Keratinocyte (primary cell): ENCODE measurements at regions not wholly inside any gene's neighbourhood (a gene's known extent, or its start where the extent isn't known, plus 50 kb on each side); places are given as distances from the start of the nearest gene placed in this dataset.

ENCODE experiments used
- DNase-seq: peaks from one replicate; pipeline ENCODE4 v3.0.0-alpha.2; 2011; ENCODE audit warnings: low read depth, missing footprints, low spot score
- FAIRE-seq: peaks from 2 replicates; lab custom pipeline; 2011; peaks lifted over from hg19 to GRCh38; lab: Jason Lieb, UNC
- H2AFZ ChIP-seq: 2 replicates; pipeline ENCODE4 v1.6.0; 2012; ENCODE audit warnings: low read length, control low read depth, inconsistent platforms; ENCODE audit not compliant: control insufficient read depth
- H3K27ac ChIP-seq: 2 replicates; pipeline ENCODE4 v1.5.1; 2011; ENCODE audit warnings: low read length; ENCODE audit not compliant: control insufficient read depth, insufficient read depth
- H3K27me3 ChIP-seq: 3 replicates; pipeline ENCODE4 v1.6.0; 2011; ENCODE audit warnings: low read length; ENCODE audit not compliant: control insufficient read depth, insufficient read depth; ENCODE audit errors: extremely low read depth
- H3K36me3 ChIP-seq, 2 experiments: 2 replicates in 1 of 2; 3 replicates in 1 of 2; pipeline ENCODE4 v1.5.1; 2011; ENCODE audit warnings: low read length in 2 of 2, mild to moderate bottlenecking in 1 of 2; ENCODE audit not compliant: control insufficient read depth in 2 of 2, insufficient read depth in 2 of 2; ENCODE audit errors: extremely low read depth in 1 of 2
- H3K4me1 ChIP-seq: 3 replicates; pipeline ENCODE4 v1.5.1; 2011; ENCODE audit warnings: low read length; ENCODE audit not compliant: control insufficient read depth, insufficient read depth; ENCODE audit errors: extremely low read depth
- H3K4me2 ChIP-seq: 3 replicates; pipeline ENCODE4 v1.6.0; 2011; ENCODE audit warnings: low read depth, low read length; ENCODE audit not compliant: control insufficient read depth, insufficient read depth; ENCODE audit errors: extremely low read depth
- H3K4me3 ChIP-seq, 3 experiments: fragments of 200-600 bp in 1 of 3; sonication (generic) in 1 of 3; 2 replicates in 2 of 3; 3 replicates in 1 of 3; pipeline ENCODE4 v1.5.1; 2011 to 2016; ENCODE audit warnings: low read length in 3 of 3, mild to moderate bottlenecking in 3 of 3, control low read depth in 2 of 3, inconsistent platforms in 1 of 3, low read depth in 1 of 3, mixed read lengths in 1 of 3, mixed run types in 1 of 3, moderate library complexity in 1 of 3; ENCODE audit not compliant: control insufficient read depth in 2 of 3, insufficient read depth in 2 of 3; ENCODE audit errors: extremely low read depth in 1 of 3
- H3K79me2 ChIP-seq: 2 replicates; pipeline ENCODE4 v1.6.0; 2012; ENCODE audit warnings: low read length; ENCODE audit not compliant: control insufficient read depth, insufficient read depth
- H3K9ac ChIP-seq: 3 replicates; pipeline ENCODE4 v1.6.0; 2011; ENCODE audit warnings: low read length; ENCODE audit not compliant: control insufficient read depth, insufficient read depth; ENCODE audit errors: extremely low read depth
- H3K9me1 ChIP-seq: 3 replicates; pipeline ENCODE4 v1.6.0; 2011; ENCODE audit warnings: low read length; ENCODE audit not compliant: control insufficient read depth, insufficient read depth; ENCODE audit errors: extremely low read depth
- H3K9me3 ChIP-seq: 2 replicates; pipeline ENCODE4 v1.5.1; 2012; ENCODE audit warnings: low read depth, low read length; ENCODE audit not compliant: control insufficient read depth
- H4K20me1 ChIP-seq: 3 replicates; pipeline ENCODE4 v1.6.0; 2011; ENCODE audit warnings: low read length; ENCODE audit not compliant: control insufficient read depth, insufficient read depth; ENCODE audit errors: extremely low read depth
- CTCF ChIP-seq, 3 experiments: IDR thresholded peaks in 1 of 3; conservative IDR thresholded peaks in 1 of 3; optimal IDR thresholded peaks in 1 of 3; 2 replicates in 2 of 3; 3 replicates in 1 of 3; pipeline versions ENCODE3 to v1.5.1; 2011; ENCODE audit warnings: low read length in 3 of 3, mild to moderate bottlenecking in 3 of 3, moderate library complexity in 2 of 3, control low read depth in 1 of 3, inconsistent platforms in 1 of 3; ENCODE audit not compliant: insufficient read depth in 2 of 3; ENCODE audit errors: extremely low read depth in 1 of 3
- EZH2 ChIP-seq: IDR thresholded peaks from one replicate; pipeline ENCODE4 v1.6.1; 2012; ENCODE audit warnings: inconsistent platforms, mild to moderate bottlenecking, low read length, moderate library complexity
- dilution Hi-C: fragments of 300-500 bp; cut with MboI; formaldehyde crosslinking; loops from one replicate; pipeline ENCODE4 v1.7.0; 2020; ENCODE audit warnings: low sequenced_read_pairs; ENCODE audit not compliant: extremely low pct_ligation_motif_present

GRCh38 chr13:30016398-30016797 lies 166.0 kb upstream of the UBL3 start:
- no peak overlapping the region for H3K9ac ChIP-seq
- FAIRE-seq (no peak), DNase-seq (no peak)
- dilution Hi-C loops: no loop called here
- no peaks in the 10 kb centered on the region for H3K36me3 ChIP-seq
- H3K9me1 ChIP-seq: no peaks in the 10 kb centered on the region
- H3K27ac ChIP-seq: no peak overlapping the region
- no peaks in the 10 kb centered on the region for H4K20me1 ChIP-seq
- peaks cover 7% of the 10 kb centered on the region for H3K4me1 ChIP-seq
- no peaks in the 10 kb centered on the region for H3K9me3 ChIP-seq
- TF ChIP-seq CTCF (optimal IDR thresholded peaks at IDR 0.05 in 1 of 3, IDR thresholded peaks at IDR 0.05 in 1 of 3, conservative IDR thresholded peaks at IDR 0.05 in 1 of 3; ENCODE audit: extremely low read depth in 1 of 3, insufficient read depth in 2 of 3, low read length in 3 of 3): no peak
- no peak for TF ChIP-seq EZH2
- no peak overlapping the region for H3K4me2 ChIP-seq
- H3K79me2 ChIP-seq: no peaks in the 10 kb centered on the region
- H3K27me3 ChIP-seq: peaks cover 5% of the 10 kb centered on the region
- H3K4me3 ChIP-seq: no peak overlapping the region
- H2AFZ ChIP-seq: no peak overlapping the region

- H3K4me3 ChIP-seq: no peak overlapping the region
- FAIRE-seq (peak; percentile 81), DNase-seq (no peak)
- no peaks in the 10 kb centered on the region for H3K36me3 ChIP-seq
- H3K4me2 ChIP-seq: no peak overlapping the region
- no peak overlapping the region for H3K27ac ChIP-seq
- H3K27me3 ChIP-seq: peaks cover 5% of the 10 kb centered on the region
- H3K9me1 ChIP-seq: no peaks in the 10 kb centered on the region
- no peak for TF ChIP-seq EZH2
- TF ChIP-seq CTCF (optimal IDR thresholded peaks at IDR 0.05 in 1 of 3, IDR thresholded peaks at IDR 0.05 in 1 of 3, conservative IDR thresholded peaks at IDR 0.05 in 1 of 3; ENCODE audit: extremely low read depth in 1 of 3, insufficient read depth in 2 of 3, low read length in 3 of 3): no peak
- H3K9ac ChIP-seq: no peak overlapping the region
- no peaks in the 10 kb centered on the region for H3K79me2 ChIP-seq
- no peak overlapping the region for H2AFZ ChIP-seq
- dilution Hi-C loops: no loop called here
- no peaks in the 10 kb centered on the region for H3K9me3 ChIP-seq
- H4K20me1 ChIP-seq: no peaks in the 10 kb centered on the region
- no peaks in the 10 kb centered on the region for H3K4me1 ChIP-seq
Measured at GRCh38 chr13:30009411-30009810, 159.0 kb upstream of the UBL3 start.
